HepG2 (cell line): ENCODE measurements at regions not wholly inside any gene's neighbourhood (a gene's known extent, or its start where the extent isn't known, plus 50 kb on each side); places are given as distances from the start of the nearest gene placed in this dataset.
"Not testable (repeated sequence)": the region's sequence is repeated elsewhere in the genome, so short reads cannot be mapped to it uniquely, and the experiment has no call there.

Experiments
- ATAC-seq: fragments of 200-7000 bp; cut with Tn5 transposase; 3 replicates; pipeline ENCODE4 v1.9.1; 2020; ENCODE audit warnings: mild to moderate bottlenecking, moderate library complexity
- BruUV-seq: library from RNA; stranded (reverse); fragments of 400-500 nt; replicated peaks from 2 replicates; lab custom pipeline; 2021; lab: Mats Ljungman, UMichigan
- CTCF ChIA-PET: fragments of 300-600 bp; formaldehyde crosslinking; extraction: SDS; loops from one replicate; lab custom pipeline; 2021; ENCODE audit warnings: low total read pairs, inconsistent platforms, low intra/inter-chr PET ratio; lab: Yijun Ruan, JAX
- POLR2A ChIA-PET: fragments of 350-600 bp; sonication (Branson Sonifier 250); formaldehyde crosslinking; loops from one replicate; lab custom pipeline; 2020; ENCODE audit warnings: antibody characterized with exemption, inconsistent platforms; lab: Yijun Ruan, JAX
- DNase-seq: peaks from one replicate; pipeline ENCODE4 v3.0.0-alpha.2; 2015; ENCODE audit warnings: low spot score
- FAIRE-seq: peaks from 3 replicates; lab custom pipeline; 2011; peaks lifted over from hg19 to GRCh38; lab: Jason Lieb, UNC
- H2AFZ ChIP-seq: one replicate; pipeline ENCODE4 v1.6.1; 2011; ENCODE audit warnings: low read length, inconsistent platforms
- H3K27ac ChIP-seq: fragments of 300-600 bp; 3 replicates; pipeline ENCODE4 v1.8.0; 2011; ENCODE audit warnings: mixed run types, mild to moderate bottlenecking, mixed read lengths, low read length, inconsistent platforms; ENCODE audit not compliant: insufficient read depth; ENCODE audit errors: extremely low read length
- H3K27me3 ChIP-seq, 2 experiments: fragments of 200-600 bp in 1 of 2; 2 replicates in 1 of 2; 3 replicates in 1 of 2; pipeline versions ENCODE4 v1.6.0 to v1.8.0; 2011; ENCODE audit warnings: low read length in 2 of 2, mild to moderate bottlenecking in 2 of 2, moderate library complexity in 2 of 2, inconsistent platforms in 1 of 2; ENCODE audit not compliant: insufficient read depth in 2 of 2, control insufficient read depth in 1 of 2
- H3K36me3 ChIP-seq, 2 experiments: fragments of 200-600 bp in 1 of 2; replicated peaks in 1 of 2; 2 replicates in 1 of 2; 3 replicates in 1 of 2; pipeline versions ENCODE4 v1.5.1 to v1.8.0; 2011; ENCODE audit warnings: low read length in 2 of 2, inconsistent platforms in 1 of 2; ENCODE audit not compliant: insufficient read depth in 2 of 2, control insufficient read depth in 1 of 2
- H3K4me1 ChIP-seq: 2 replicates; pipeline ENCODE4 v1.5.1; 2012; ENCODE audit warnings: low read length, inconsistent platforms; ENCODE audit not compliant: insufficient read depth
- H3K4me2 ChIP-seq: 2 replicates; pipeline ENCODE4 v1.6.0; 2011; ENCODE audit warnings: low read depth, low read length, inconsistent platforms
- H3K4me3 ChIP-seq, 3 experiments: fragments of 200-600 bp in 1 of 3; sonication (generic), shearing (Covaris generic) in 1 of 3; replicated peaks in 1 of 3; 2 replicates each; pipeline ENCODE4 v1.5.1; 2011 to 2016; ENCODE audit warnings: low read length in 3 of 3, inconsistent platforms in 2 of 3, low read depth in 2 of 3, mild to moderate bottlenecking in 2 of 3, control low read depth in 1 of 3, mixed read lengths in 1 of 3; ENCODE audit not compliant: insufficient read depth in 1 of 3
- H3K79me2 ChIP-seq: one replicate; pipeline ENCODE4 v1.6.1; 2011; ENCODE audit warnings: low read length, inconsistent platforms; ENCODE audit not compliant: insufficient read depth
- H3K9ac ChIP-seq: 2 replicates; pipeline ENCODE4 v1.6.0; 2011; ENCODE audit warnings: mild to moderate bottlenecking, low read depth, low read length, inconsistent platforms; ENCODE audit not compliant: insufficient read depth
- H3K9me3 ChIP-seq: 2 replicates; pipeline ENCODE4 v1.5.1; 2012; ENCODE audit warnings: mild to moderate bottlenecking, low read length
- H4K20me1 ChIP-seq: 2 replicates; pipeline ENCODE4 v1.6.0; 2011; ENCODE audit warnings: inconsistent platforms, mild to moderate bottlenecking, low read length, moderate library complexity; ENCODE audit not compliant: insufficient read depth
- WGBS: methylation state at CpG from one replicate; pipeline ENCODE4 v1.1.6; 2017; ENCODE audit warnings: low lambda C conversion rate; 5-methylcytosine and 5-hydroxymethylcytosine counted together
- in situ Hi-C: cut with HindIII; loops from 2 replicates; pipeline ENCODE4 v1.10.0; 2017; ENCODE audit warnings: low pct_unique_long_range_greater_than_20kb; ENCODE audit not compliant: extremely low pct_ligation_motif_present
- intact Hi-C: fragments of 100-400 bp; cut with micrococcal nuclease; formaldehyde crosslinking; loops from one replicate; pipeline ENCODE4 v1.10.0; 2022; ENCODE audit not compliant: unreplicated experiment

- ATAC-seq, H3K4me1 ChIP-seq, H3K36me3 ChIP-seq, H3K79me2 ChIP-seq, H2AFZ ChIP-seq, H3K9me3 ChIP-seq, H3K4me2 ChIP-seq, DNase-seq, FAIRE-seq, BruUV-seq, H3K27ac ChIP-seq, H4K20me1 ChIP-seq, H3K9ac ChIP-seq, in situ Hi-C loops, CTCF ChIA-PET, intact Hi-C loops, POLR2A ChIA-PET, H3K27me3 ChIP-seq, H3K4me3 ChIP-seq: not testable (repeated sequence)
- WGBS: 45% methylated on average over 10 of the region's 10 CpGs
Measured at GRCh38 chr9:66601472-66601871, 299.1 kb upstream of the ZNF658 start.

- ATAC-seq, FAIRE-seq: not testable (repeated sequence)
Measured at GRCh38 chr9:66631521-66632046, 268.9 kb upstream of the ZNF658 start.

GRCh38 chr9:66647675-66648074, 252.8 kb upstream of the ZNF658 start:
- in situ Hi-C loops, H3K4me1 ChIP-seq, H3K36me3 ChIP-seq, ATAC-seq, H3K9ac ChIP-seq, H3K27me3 ChIP-seq, intact Hi-C loops, H3K27ac ChIP-seq, FAIRE-seq, POLR2A ChIA-PET, H3K79me2 ChIP-seq, DNase-seq, BruUV-seq, H3K4me3 ChIP-seq, H3K9me3 ChIP-seq, H2AFZ ChIP-seq, CTCF ChIA-PET, H4K20me1 ChIP-seq, H3K4me2 ChIP-seq: not testable (repeated sequence)
- no CpG with 5 or more reads among the region's 2 CpGs for WGBS

More at GRCh38 chr9:66631521-66632046, 268.9 kb upstream of the ZNF658 start:
- H3K4me1 ChIP-seq, in situ Hi-C loops, DNase-seq, intact Hi-C loops, H3K9me3 ChIP-seq, BruUV-seq, H3K27me3 ChIP-seq, H3K79me2 ChIP-seq, H3K4me2 ChIP-seq, H3K27ac ChIP-seq, H3K4me3 ChIP-seq, H3K9ac ChIP-seq, H3K36me3 ChIP-seq, H2AFZ ChIP-seq, H4K20me1 ChIP-seq, POLR2A ChIA-PET, CTCF ChIA-PET: not testable (repeated sequence)
- WGBS: 19% methylated on average over 4 of the region's 22 CpGs

- H3K4me3 ChIP-seq, H3K9me3 ChIP-seq, BruUV-seq, H3K9ac ChIP-seq, ATAC-seq, in situ Hi-C loops, H3K27ac ChIP-seq, H3K36me3 ChIP-seq, H2AFZ ChIP-seq, FAIRE-seq, CTCF ChIA-PET, DNase-seq, H4K20me1 ChIP-seq, H3K4me2 ChIP-seq, H3K4me1 ChIP-seq, POLR2A ChIA-PET, H3K27me3 ChIP-seq, H3K79me2 ChIP-seq, intact Hi-C loops: not testable (repeated sequence)
Measured at GRCh38 chr9:66690242-66690641, 210.3 kb upstream of the ZNF658 start.
